ENCODE measurements at regions not wholly inside any gene's neighbourhood (a gene's known extent, or its start where the extent isn't known, plus 50 kb on each side); places are given as distances from the start of the nearest gene placed in this dataset.

GRCh38 chr4:130064471-130064870 is 968.5 kb downstream of the C4orf33 start:
- TF ChIP-seq CTCF (conservative IDR thresholded peaks at IDR 0.05; ENCODE audit: low read depth, low read length): no peak
- H3K27ac ChIP-seq: no peak overlapping the region
- H3K9ac ChIP-seq: no peak overlapping the region
- no peaks in the 10 kb centered on the region for H3K36me3 ChIP-seq (ENCODE audit: insufficient read depth)
- H3K4me3 ChIP-seq (IDR thresholded peaks at IDR 0.05; ENCODE audit: insufficient read depth, low read depth, low read length): no peak overlapping the region
- no peaks in the 10 kb centered on the region for H4K20me1 ChIP-seq (ENCODE audit: insufficient read depth)
- H3K27me3 ChIP-seq (ENCODE audit: insufficient read depth, low read depth): no peaks in the 10 kb centered on the region
- H2AFZ ChIP-seq (ENCODE audit: low read depth): no peak overlapping the region
- no peaks in the 10 kb centered on the region for H3K79me2 ChIP-seq (ENCODE audit: insufficient read depth, low read depth)
- no peaks in the 10 kb centered on the region for H3K4me1 ChIP-seq (ENCODE audit: low read depth, poor library complexity, severe bottlenecking)
- no peak overlapping the region for H3K4me2 ChIP-seq

- Histone ChIP-seq H2AFZ (ENCODE audit: low read depth) (no peak overlapping the region; the same call in 1 of the 2 replicates), H3K27ac (no peak overlapping the region), H3K79me2 (ENCODE audit: insufficient read depth, low read depth) (no peaks in the 10 kb centered on the region), H3K4me3 (IDR thresholded peaks at IDR 0.05; ENCODE audit: insufficient read depth, low read depth, low read length) (no peak overlapping the region), H3K9ac (no peak overlapping the region), H3K4me1 (ENCODE audit: low read depth, poor library complexity, severe bottlenecking) (no peaks in the 10 kb centered on the region), H3K36me3 (ENCODE audit: insufficient read depth) (no peaks in the 10 kb centered on the region), H3K27me3 (ENCODE audit: insufficient read depth, low read depth) (no peaks in the 10 kb centered on the region), H4K20me1 (ENCODE audit: insufficient read depth) (no peaks in the 10 kb centered on the region), H3K4me2 (no peak overlapping the region)
- no peak for TF ChIP-seq CTCF (conservative IDR thresholded peaks at IDR 0.05; ENCODE audit: low read depth, low read length)
Observed at GRCh38 chr4:130067419-130067818, 971.5 kb downstream of the C4orf33 start.

- H3K9ac ChIP-seq: no peak overlapping the region
- TF ChIP-seq CTCF (conservative IDR thresholded peaks at IDR 0.05; ENCODE audit: low read depth, low read length): no peak
- H4K20me1 ChIP-seq (ENCODE audit: insufficient read depth): no peaks in the 10 kb centered on the region
- H3K4me1 ChIP-seq (ENCODE audit: low read depth, poor library complexity, severe bottlenecking): no peaks in the 10 kb centered on the region
- H3K4me3 ChIP-seq (IDR thresholded peaks at IDR 0.05; ENCODE audit: insufficient read depth, low read depth, low read length): no peak overlapping the region
- H3K4me2 ChIP-seq: no peak overlapping the region
- no peak overlapping the region; the same call in 1 of the 2 replicates for H2AFZ ChIP-seq (ENCODE audit: low read depth)
- no peaks in the 10 kb centered on the region for H3K27me3 ChIP-seq (ENCODE audit: insufficient read depth, low read depth)
- H3K36me3 ChIP-seq (ENCODE audit: insufficient read depth): no peaks in the 10 kb centered on the region
- H3K27ac ChIP-seq: no peak overlapping the region
- H3K79me2 ChIP-seq (ENCODE audit: insufficient read depth, low read depth): no peaks in the 10 kb centered on the region
Observed at GRCh38 chr4:130068072-130068471, 972.1 kb downstream of the C4orf33 start.

- Histone ChIP-seq H3K4me1 (ENCODE audit: low read depth, poor library complexity, severe bottlenecking) (no peaks in the 10 kb centered on the region), H2AFZ (ENCODE audit: low read depth) (no peak overlapping the region), H3K27me3 (ENCODE audit: insufficient read depth, low read depth) (no peaks in the 10 kb centered on the region), H3K9ac (no peak overlapping the region), H3K79me2 (ENCODE audit: insufficient read depth, low read depth) (no peaks in the 10 kb centered on the region), H3K36me3 (ENCODE audit: insufficient read depth) (no peaks in the 10 kb centered on the region), H3K4me2 (no peak overlapping the region), H4K20me1 (ENCODE audit: insufficient read depth) (no peaks in the 10 kb centered on the region), H3K4me3 (IDR thresholded peaks at IDR 0.05; ENCODE audit: insufficient read depth, low read depth, low read length) (no peak overlapping the region), H3K27ac (no peak overlapping the region)
- no peak for TF ChIP-seq CTCF (conservative IDR thresholded peaks at IDR 0.05; ENCODE audit: low read depth, low read length)
Observed at GRCh38 chr4:130071746-130072145, 975.8 kb downstream of the C4orf33 start.

Data from KMS-11 (cell line).